VCaP (cell line): ENCODE measurements at regions not wholly inside any gene's neighbourhood (a gene's known extent, or its start where the extent isn't known, plus 50 kb on each side); places are given as distances from the start of the nearest gene placed in this dataset.

Experiments
- H3K27ac ChIP-seq: fragments of 450-650 bp; 2 replicates; pipeline ENCODE4 v1.5.1; 2017
- CTCF ChIP-seq: fragments of 450-650 bp; conservative IDR thresholded peaks from 2 replicates; pipeline ENCODE4 v1.5.1; 2017; ENCODE audit warnings: mild to moderate bottlenecking, moderate library complexity

GRCh38 chrX:79559290-79559689 is 192.2 kb upstream of the ITM2A start:
- H3K27ac ChIP-seq = no peak overlapping the region
- TF ChIP-seq CTCF = no peak

- no peak for TF ChIP-seq CTCF
- H3K27ac ChIP-seq = no peak overlapping the region
Measured at GRCh38 chrX:79557212-79557611, 190.1 kb upstream of the ITM2A start.

- no peak for TF ChIP-seq CTCF
- no peak overlapping the region for H3K27ac ChIP-seq
Measured at GRCh38 chrX:79556800-79557199, 189.7 kb upstream of the ITM2A start.

- no peak overlapping the region for H3K27ac ChIP-seq
- no peak for TF ChIP-seq CTCF
Measured at GRCh38 chrX:79530310-79531108, 163.4 kb upstream of the ITM2A start.

GRCh38 chrX:79524642-79525041 is 157.5 kb upstream of the ITM2A start:
- H3K27ac ChIP-seq = no peak overlapping the region
- peak; percentile 68 for TF ChIP-seq CTCF

GRCh38 chrX:79515529-79515928 is 148.4 kb upstream of the ITM2A start:
- no peak overlapping the region for H3K27ac ChIP-seq
- no peak for TF ChIP-seq CTCF

GRCh38 chrX:79511799-79512198 is 144.7 kb upstream of the ITM2A start:
- TF ChIP-seq CTCF = no peak

More at GRCh38 chrX:79511799-79512198, 144.7 kb upstream of the ITM2A start:
- no peak overlapping the region for H3K27ac ChIP-seq
